Naive thymus-derived CD4-positive, alpha-beta T cell (primary cell): ENCODE measurements at regions not wholly inside any gene's neighbourhood (a gene's known extent, or its start where the extent isn't known, plus 50 kb on each side); places are given as distances from the start of the nearest gene placed in this dataset.

Source experiments
- ATAC-seq: fragments of 150-1000 bp; cut with Tn5 transposase; 2 replicates; pipeline ENCODE4 v1.10.0; 2021; ENCODE audit warnings: mild to moderate bottlenecking, moderate library complexity
- CTCF ChIA-PET: fragments of 350-600 bp; sonication (Branson Sonifier 250); formaldehyde crosslinking; loops from one replicate; lab custom pipeline; 2021; ENCODE audit warnings: antibody characterized with exemption; lab: Charles Lee
- POLR2A ChIA-PET: fragments of 350-600 bp; sonication (Branson Sonifier 250); formaldehyde crosslinking; loops from one replicate; lab custom pipeline; 2021; ENCODE audit warnings: antibody characterized with exemption, inconsistent platforms; lab: Charles Lee
- DNase-seq, 9 donors: peaks; one replicate each; pipeline versions ENCODE4 v3.0.0 to v3.0.0-alpha.2; 2020 to 2022; ENCODE audit warnings: mixed read lengths in 1 of 9
- H3K27ac ChIP-seq: one replicate; pipeline ENCODE4 v1.7.0; 2013; ENCODE audit warnings: mild to moderate bottlenecking, low read depth, low read length, moderate library complexity
- H3K27me3 ChIP-seq, 2 donors: one replicate each; pipeline ENCODE4 v1.7.0; 2013; ENCODE audit warnings: low read length in 2 of 2, mild to moderate bottlenecking in 2 of 2, moderate library complexity in 2 of 2; ENCODE audit not compliant: control insufficient read depth in 2 of 2, insufficient read depth in 2 of 2
- H3K36me3 ChIP-seq, 3 experiments: 1 replicate in 2 of 3; 2 replicates in 1 of 3; pipeline ENCODE4 v1.7.0; 2013; ENCODE audit warnings: low read length in 3 of 3, mild to moderate bottlenecking in 3 of 3, moderate library complexity in 1 of 3; ENCODE audit not compliant: insufficient read depth in 3 of 3, control insufficient read depth in 2 of 3
- H3K4me1 ChIP-seq, 2 donors: one replicate each; pipeline ENCODE4 v1.7.0; 2013; ENCODE audit warnings: low read length in 2 of 2, mild to moderate bottlenecking in 2 of 2, moderate library complexity in 1 of 2; ENCODE audit not compliant: control insufficient read depth in 2 of 2, insufficient read depth in 2 of 2
- H3K4me3 ChIP-seq: 2 replicates; pipeline ENCODE4 v1.7.0; 2013; ENCODE audit warnings: mild to moderate bottlenecking, low read length
- H3K9me3 ChIP-seq, 3 experiments: 1 replicate in 2 of 3; 2 replicates in 1 of 3; pipeline ENCODE4 v1.7.0; 2013; ENCODE audit warnings: low read length in 3 of 3; ENCODE audit not compliant: control insufficient read depth in 2 of 3
- H3K27ac Mint-ChIP-seq, 9 donors: one replicate each; pipeline ENCODE4 v1.8.0; 2020 to 2022; ENCODE audit warnings: mixed read lengths in 9 of 9, mild to moderate bottlenecking in 8 of 9, moderate library complexity in 5 of 9, inconsistent platforms in 2 of 9
- H3K27me3 Mint-ChIP-seq, 5 donors: one replicate each; pipeline ENCODE4 v1.8.0; 2021 to 2022; ENCODE audit warnings: mixed read lengths in 5 of 5, mild to moderate bottlenecking in 1 of 5
- H3K36me3 Mint-ChIP-seq, 5 donors: one replicate each; pipeline ENCODE4 v1.8.0; 2020 to 2022; ENCODE audit warnings: mixed read lengths in 5 of 5, mild to moderate bottlenecking in 3 of 5, inconsistent platforms in 1 of 5
- H3K4me1 Mint-ChIP-seq, 7 donors: one replicate each; pipeline ENCODE4 v1.8.0; 2020 to 2022; ENCODE audit warnings: mixed read lengths in 7 of 7, mild to moderate bottlenecking in 3 of 7, inconsistent platforms in 1 of 7
- H3K4me3 Mint-ChIP-seq, 10 donors: one replicate each; pipeline ENCODE4 v1.8.0; 2020 to 2022; ENCODE audit warnings: mild to moderate bottlenecking in 10 of 10, mixed read lengths in 10 of 10, moderate library complexity in 6 of 10, inconsistent platforms in 2 of 10
- H3K9me3 Mint-ChIP-seq, 11 donors: one replicate each; pipeline ENCODE4 v1.8.0; 2020 to 2022; ENCODE audit warnings: mixed read lengths in 11 of 11, mild to moderate bottlenecking in 4 of 11, inconsistent platforms in 1 of 11, moderate library complexity in 1 of 11
- intact Hi-C, 2 donors: fragments of 100-400 bp; cut with micrococcal nuclease; formaldehyde crosslinking; loops; one replicate each; pipeline ENCODE4 v1.15.1; 2023

DNA sequence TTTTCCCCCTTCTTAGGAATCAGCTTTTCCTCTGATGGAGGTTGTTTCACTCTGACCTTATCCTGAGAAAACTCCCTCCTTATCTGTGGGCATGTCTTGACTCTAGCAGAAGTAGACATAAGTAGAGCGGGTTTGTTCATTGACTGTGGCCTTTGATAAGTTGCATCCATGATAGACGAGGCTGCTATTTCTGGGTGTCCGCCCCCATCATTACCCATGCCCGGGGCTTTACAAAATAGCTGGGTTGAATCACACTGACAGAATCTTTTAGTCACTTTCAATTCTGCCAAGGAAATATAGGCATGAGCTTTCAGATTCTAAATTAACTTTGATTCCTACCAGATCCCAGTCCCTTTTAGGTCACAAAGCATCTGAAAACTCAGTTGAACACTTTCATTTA is 223.8 kb downstream of the SEC61B start:
- ATAC-seq (no peak), DNase-seq (no peak)
- Mint-ChIP-seq H3K27ac (no peak overlapping the region), H3K4me3 (no peak overlapping the region), H3K9me3 (peaks cover 0 to 2% (median 0%) of the 10 kb centered on the region in 11 donors), H3K4me1 (no peaks in the 10 kb centered on the region), H3K36me3 (no peaks in the 10 kb centered on the region), H3K27me3 (peaks cover 12 to 42% (median 16%) of the 10 kb centered on the region in 5 donors)
- ChIA-PET POLR2A (no interaction called here), CTCF (no interaction called here)
- H3K36me3 ChIP-seq: no peaks in the 10 kb centered on the region
- H3K9me3 ChIP-seq: no peaks in the 10 kb centered on the region
- H3K27ac ChIP-seq: no peak overlapping the region
- H3K27me3 ChIP-seq: no peaks in the 10 kb centered on the region
- intact Hi-C loops: no loop called here
- no peak overlapping the region for H3K4me3 ChIP-seq
- no peaks in the 10 kb centered on the region for H3K4me1 ChIP-seq

GRCh38 chr9:99447951-99448350 is 225.9 kb downstream of the SEC61B start:
- H3K27ac ChIP-seq: no peak overlapping the region
- no peak overlapping the region for H3K4me3 ChIP-seq
- Mint-ChIP-seq H3K36me3 (no peaks in the 10 kb centered on the region), H3K27me3 (peaks cover 15 to 40% (median 22%) of the 10 kb centered on the region in 5 donors), H3K4me3 (no peak overlapping the region), H3K9me3 (peaks cover 0 to 2% (median 0%) of the 10 kb centered on the region in 11 donors), H3K4me1 (no peaks in the 10 kb centered on the region), H3K27ac (no peak overlapping the region)
- no peaks in the 10 kb centered on the region for H3K9me3 ChIP-seq
- H3K4me1 ChIP-seq: no peaks in the 10 kb centered on the region
- no peaks in the 10 kb centered on the region for H3K27me3 ChIP-seq
- no peaks in the 10 kb centered on the region for H3K36me3 ChIP-seq
- ChIA-PET POLR2A (no interaction called here), CTCF (no interaction called here)
- ATAC-seq (no peak), DNase-seq (no peak)
- intact Hi-C loops: no loop called here

GRCh38 chr9:99449726-99450125 is 227.6 kb downstream of the SEC61B start:
- H3K27me3 Mint-ChIP-seq: peaks cover 22 to 45% (median 28%) of the 10 kb centered on the region in 5 donors
- Histone ChIP-seq H3K36me3 (no peaks in the 10 kb centered on the region), H3K4me3 (no peak overlapping the region), H3K27ac (no peak overlapping the region), H3K9me3 (no peaks in the 10 kb centered on the region), H3K4me1 (no peaks in the 10 kb centered on the region), H3K27me3 (no peaks in the 10 kb centered on the region)
- no peaks in the 10 kb centered on the region for H3K4me1 Mint-ChIP-seq
- H3K9me3 Mint-ChIP-seq: peaks cover 0 to 2% (median 0%) of the 10 kb centered on the region in 11 donors
- no peak overlapping the region for H3K4me3 Mint-ChIP-seq
- intact Hi-C loops: no loop called here
- POLR2A ChIA-PET: no interaction called here
- ATAC-seq (no peak), DNase-seq (no peak)
- H3K36me3 Mint-ChIP-seq: no peaks in the 10 kb centered on the region
- H3K27ac Mint-ChIP-seq: no peak overlapping the region
- CTCF ChIA-PET: no interaction called here

DNA sequence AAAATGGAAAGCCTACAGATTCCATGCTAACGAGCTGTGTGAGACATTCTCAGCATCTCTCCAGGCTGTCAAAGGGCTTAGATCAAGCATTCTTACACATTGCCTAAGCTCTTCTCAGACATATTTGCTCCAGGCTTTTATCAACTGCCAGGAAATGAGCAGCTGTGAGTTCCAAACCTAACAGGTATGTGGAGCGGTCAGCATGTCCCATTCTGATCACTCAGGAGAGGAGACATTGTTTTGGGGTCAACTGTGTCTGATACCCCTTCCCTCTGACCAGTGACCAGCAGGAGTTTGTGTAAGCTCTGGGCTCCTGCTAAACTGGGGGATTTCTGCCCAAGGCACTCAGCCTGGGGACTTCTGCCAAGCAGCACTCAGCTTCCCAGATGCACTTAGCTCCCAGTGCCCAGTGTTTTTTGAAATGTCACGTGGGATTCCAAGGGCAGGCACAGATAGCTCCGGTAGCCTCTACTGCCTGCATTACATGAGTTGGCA is 229.1 kb downstream of the SEC61B start:
- Histone ChIP-seq H3K4me1 (no peaks in the 10 kb centered on the region), H3K27me3 (no peaks in the 10 kb centered on the region), H3K4me3 (no peak overlapping the region), H3K9me3 (no peaks in the 10 kb centered on the region), H3K36me3 (no peaks in the 10 kb centered on the region), H3K27ac (no peak overlapping the region)
- ChIA-PET CTCF (no interaction called here), POLR2A (no interaction called here)
- no peak overlapping the region for H3K4me3 Mint-ChIP-seq
- DNase-seq (no peak), ATAC-seq (no peak)
- H3K4me1 Mint-ChIP-seq: no peaks in the 10 kb centered on the region
- intact Hi-C loops: no loop called here
- H3K36me3 Mint-ChIP-seq: no peaks in the 10 kb centered on the region
- H3K27ac Mint-ChIP-seq: no peak overlapping the region
- peaks cover 20 to 44% (median 36%) of the 10 kb centered on the region in 5 donors for H3K27me3 Mint-ChIP-seq
- peaks cover 0 to 2% (median 0%) of the 10 kb centered on the region in 11 donors for H3K9me3 Mint-ChIP-seq

DNA sequence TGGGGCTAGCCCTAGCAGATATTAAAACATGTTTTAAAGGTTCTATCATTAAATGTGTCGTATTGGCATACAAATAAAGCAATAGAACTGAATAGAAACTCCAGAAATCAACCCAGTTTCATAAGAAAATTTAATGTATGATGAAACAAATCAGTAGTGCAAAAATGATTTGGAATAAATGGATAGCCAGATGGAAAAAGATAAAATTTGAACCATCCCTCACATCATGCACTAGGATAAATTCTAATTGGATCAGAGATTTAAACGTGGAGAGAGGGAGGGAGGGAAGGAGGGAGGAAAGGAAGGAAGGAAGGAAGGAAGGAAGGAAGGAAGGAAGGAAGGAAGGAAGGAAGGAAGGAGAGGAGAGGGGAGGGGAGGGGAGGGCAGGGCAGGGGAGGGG is 235.3 kb downstream of the SEC61B start:
- H3K27ac ChIP-seq: no peak overlapping the region
- ChIA-PET POLR2A (no interaction called here), CTCF (no interaction called here)
- intact Hi-C loops: no loop called here
- H3K36me3 ChIP-seq: no peaks in the 10 kb centered on the region
- H3K9me3 ChIP-seq: no peaks in the 10 kb centered on the region
- no peak overlapping the region for H3K4me3 ChIP-seq
- no peak overlapping the region for H3K27ac Mint-ChIP-seq
- H3K36me3 Mint-ChIP-seq: no peaks in the 10 kb centered on the region
- H3K9me3 Mint-ChIP-seq: no peaks in the 10 kb centered on the region
- H3K4me1 Mint-ChIP-seq: no peaks in the 10 kb centered on the region
- H3K27me3 Mint-ChIP-seq: peaks cover 21 to 23% (median 22%) of the 10 kb centered on the region in 5 donors
- no peak for DNase-seq
- H3K27me3 ChIP-seq: no peaks in the 10 kb centered on the region
- no peak overlapping the region for H3K4me3 Mint-ChIP-seq
- no peaks in the 10 kb centered on the region for H3K4me1 ChIP-seq
- ATAC-seq: no peak

DNA sequence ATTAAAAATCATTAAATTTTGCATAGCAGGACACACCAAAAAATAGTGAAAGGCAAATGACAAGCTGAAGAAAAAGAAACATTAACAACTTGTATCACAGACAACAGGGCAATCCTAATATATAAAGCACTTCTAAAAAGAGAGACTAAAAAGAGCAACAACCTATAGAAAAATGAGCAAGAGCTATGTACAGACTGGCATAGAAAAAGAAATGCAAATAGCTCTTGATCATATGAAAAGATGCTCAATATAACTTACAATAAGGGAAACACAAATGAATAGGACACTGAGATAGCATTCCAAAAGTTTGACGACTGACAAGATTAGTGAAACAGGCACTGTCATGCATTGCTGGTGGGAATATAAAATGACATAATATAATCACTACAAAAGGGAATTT is 235.9 kb downstream of the SEC61B start:
- no peaks in the 10 kb centered on the region for H3K4me1 ChIP-seq
- H3K4me3 Mint-ChIP-seq: no peak overlapping the region
- CTCF ChIA-PET: no interaction called here
- no peak for DNase-seq
- ATAC-seq: no peak
- H3K27me3 Mint-ChIP-seq: peaks cover 18 to 25% (median 22%) of the 10 kb centered on the region in 5 donors
- no peaks in the 10 kb centered on the region for H3K36me3 ChIP-seq
- POLR2A ChIA-PET: no interaction called here
- no peak overlapping the region for H3K27ac ChIP-seq
- intact Hi-C loops: no loop called here
- no peaks in the 10 kb centered on the region for H3K9me3 ChIP-seq
- no peaks in the 10 kb centered on the region for H3K9me3 Mint-ChIP-seq
- H3K4me3 ChIP-seq: no peak overlapping the region
- no peaks in the 10 kb centered on the region for H3K36me3 Mint-ChIP-seq
- H3K27me3 ChIP-seq: no peaks in the 10 kb centered on the region
- H3K27ac Mint-ChIP-seq: no peak overlapping the region
- no peaks in the 10 kb centered on the region for H3K4me1 Mint-ChIP-seq

GRCh38 chr9:99459919-99460318 is 237.8 kb downstream of the SEC61B start:
- Mint-ChIP-seq H3K36me3 (no peaks in the 10 kb centered on the region), H3K27me3 (peaks cover 10 to 21% (median 13%) of the 10 kb centered on the region in 5 donors), H3K27ac (no peak overlapping the region), H3K4me3 (no peak overlapping the region), H3K4me1 (no peaks in the 10 kb centered on the region), H3K9me3 (no peaks in the 10 kb centered on the region)
- DNase-seq (no peak), ATAC-seq (no peak)
- CTCF ChIA-PET: no interaction called here
- H3K27ac ChIP-seq: no peak overlapping the region
- H3K9me3 ChIP-seq: no peaks in the 10 kb centered on the region
- intact Hi-C loops: no loop called here
- no peak overlapping the region for H3K4me3 ChIP-seq
- no peaks in the 10 kb centered on the region for H3K36me3 ChIP-seq
- H3K4me1 ChIP-seq: no peaks in the 10 kb centered on the region
- no peaks in the 10 kb centered on the region for H3K27me3 ChIP-seq
- POLR2A ChIA-PET: no interaction called here
